ENCODE measurements at regions not wholly inside any gene's neighbourhood (a gene's known extent, or its start where the extent isn't known, plus 50 kb on each side); places are given as distances from the start of the nearest gene placed in this dataset.

DNA sequence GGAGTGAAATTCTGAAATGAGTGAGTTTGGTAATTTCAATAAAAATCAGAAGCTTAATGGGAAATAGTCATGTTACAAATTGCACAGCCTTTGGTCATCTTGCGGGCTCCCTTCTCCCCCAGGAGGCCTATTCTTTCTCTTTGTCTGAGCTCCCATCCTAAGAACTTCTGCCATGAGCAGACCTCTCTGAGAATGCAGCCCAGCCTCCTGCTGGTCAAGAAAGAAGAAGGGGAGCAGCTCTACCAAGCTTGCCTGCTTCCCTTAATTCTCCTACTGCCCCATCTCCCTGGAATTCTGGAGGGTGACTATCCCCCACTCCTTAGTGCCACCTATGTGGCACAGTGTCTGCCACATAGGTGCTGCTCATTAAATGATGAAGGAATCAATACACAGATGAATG lies 300.7 kb upstream of the DAB1 start:
- TF ChIP-seq CTCF (IDR thresholded peaks at IDR 0.05; ENCODE audit: control insufficient read depth, extremely low read depth, insufficient read depth) = no peak
- no peak for DNase-seq (ENCODE audit: low read depth)

DNA sequence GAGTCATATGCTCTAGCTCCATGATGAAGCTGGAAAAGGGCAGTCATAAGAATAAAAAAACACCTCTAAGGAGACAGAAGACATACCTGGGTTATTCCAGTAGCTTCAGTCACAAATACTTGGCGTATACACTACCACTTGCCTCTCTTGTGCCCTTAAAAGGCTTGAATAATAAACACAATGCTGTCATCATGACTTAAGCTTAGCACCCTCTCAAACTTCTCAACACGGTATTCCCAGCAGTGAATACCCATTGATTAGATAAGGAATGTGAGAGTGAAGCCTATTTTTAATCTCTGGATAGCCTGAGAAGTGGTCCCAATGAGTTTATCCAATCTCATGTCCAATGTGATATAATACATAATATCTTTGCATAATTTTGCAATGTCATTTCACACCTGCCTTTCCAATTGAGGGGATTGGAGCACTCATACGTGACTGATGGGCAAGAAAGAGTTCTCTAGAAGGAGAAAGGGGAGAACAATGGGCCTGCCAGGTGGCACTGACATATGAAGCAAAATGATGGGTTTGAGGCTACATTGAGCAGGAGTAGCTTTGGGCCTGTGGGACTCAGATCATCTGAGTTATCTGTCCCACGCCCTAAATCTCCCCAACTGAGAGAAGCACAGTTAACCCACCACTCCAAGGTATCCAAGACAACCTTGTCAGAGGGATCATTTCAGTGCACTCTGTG lies 298.6 kb upstream of the DAB1 start:
- H3K4me3 ChIP-seq (ENCODE audit: low read depth, low read length) = no peak overlapping the region
- no peak for DNase-seq (ENCODE audit: low read depth)
- TF ChIP-seq CTCF (IDR thresholded peaks at IDR 0.05; ENCODE audit: control insufficient read depth, extremely low read depth, insufficient read depth) = no peak

More for the DNA sequence above, 300.7 kb upstream of the DAB1 start:
- no peak overlapping the region for H3K4me3 ChIP-seq (ENCODE audit: low read depth, low read length)

DNA sequence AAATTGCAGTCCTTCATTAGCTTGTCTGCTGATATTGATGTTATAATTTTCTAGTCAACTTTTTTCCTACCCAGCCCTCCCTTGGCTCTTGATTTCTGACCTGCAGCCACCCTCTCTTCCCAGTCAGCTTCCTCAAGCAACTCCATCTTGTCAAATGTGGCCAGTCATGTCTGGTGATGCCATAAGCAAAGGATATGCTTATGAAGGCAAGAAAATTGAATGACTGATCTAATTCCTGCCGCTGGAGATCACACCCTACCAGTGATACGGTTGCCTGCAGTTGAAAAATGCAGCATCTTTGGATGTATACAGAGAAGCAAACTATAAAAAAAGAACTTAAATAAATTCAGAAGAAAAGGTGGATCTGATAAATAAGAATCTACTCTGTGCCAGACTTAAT lies 297.1 kb upstream of the DAB1 start:
- H3K4me3 ChIP-seq (ENCODE audit: low read depth, low read length) = no peak overlapping the region
- no peak for TF ChIP-seq CTCF (IDR thresholded peaks at IDR 0.05; ENCODE audit: control insufficient read depth, extremely low read depth, insufficient read depth)
- no peak for DNase-seq (ENCODE audit: low read depth)

GRCh38 chr1:57719274-57719673 lies 295.4 kb upstream of the DAB1 start:
- TF ChIP-seq CTCF (IDR thresholded peaks at IDR 0.05; ENCODE audit: control insufficient read depth, extremely low read depth, insufficient read depth) = no peak
- no peak for DNase-seq (ENCODE audit: low read depth)

GRCh38 chr1:57713501-57713900 lies 289.6 kb upstream of the DAB1 start:
- TF ChIP-seq CTCF (IDR thresholded peaks at IDR 0.05; ENCODE audit: control insufficient read depth, extremely low read depth, insufficient read depth) = no peak
- no peak overlapping the region for H3K4me3 ChIP-seq (ENCODE audit: low read depth, low read length)
- no peak for DNase-seq (ENCODE audit: low read depth)

More at GRCh38 chr1:57719274-57719673, 295.4 kb upstream of the DAB1 start:
- H3K4me3 ChIP-seq (ENCODE audit: low read depth, low read length) = no peak overlapping the region

DNA sequence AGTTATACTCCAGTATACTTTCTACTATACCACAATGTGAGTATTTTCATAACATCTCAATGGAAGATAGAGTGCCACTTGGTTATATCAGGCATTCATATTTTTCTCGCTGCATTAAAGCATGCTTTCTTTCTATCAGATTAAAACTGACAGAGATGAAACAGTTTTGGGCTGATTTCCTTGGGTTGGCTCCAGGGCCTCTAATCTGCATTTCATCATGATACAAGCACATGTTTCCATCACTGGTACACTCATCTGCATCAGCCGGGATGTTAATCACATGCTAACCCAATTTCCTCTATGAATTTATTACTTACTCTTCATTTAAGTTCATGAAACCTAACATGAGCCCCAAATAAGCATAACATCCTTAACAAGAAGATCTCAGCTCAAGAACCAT lies 289.0 kb upstream of the DAB1 start:
- DNase-seq (ENCODE audit: low read depth) = no peak
- H3K4me3 ChIP-seq (ENCODE audit: low read depth, low read length) = no peak overlapping the region
- no peak for TF ChIP-seq CTCF (IDR thresholded peaks at IDR 0.05; ENCODE audit: control insufficient read depth, extremely low read depth, insufficient read depth)

DNA sequence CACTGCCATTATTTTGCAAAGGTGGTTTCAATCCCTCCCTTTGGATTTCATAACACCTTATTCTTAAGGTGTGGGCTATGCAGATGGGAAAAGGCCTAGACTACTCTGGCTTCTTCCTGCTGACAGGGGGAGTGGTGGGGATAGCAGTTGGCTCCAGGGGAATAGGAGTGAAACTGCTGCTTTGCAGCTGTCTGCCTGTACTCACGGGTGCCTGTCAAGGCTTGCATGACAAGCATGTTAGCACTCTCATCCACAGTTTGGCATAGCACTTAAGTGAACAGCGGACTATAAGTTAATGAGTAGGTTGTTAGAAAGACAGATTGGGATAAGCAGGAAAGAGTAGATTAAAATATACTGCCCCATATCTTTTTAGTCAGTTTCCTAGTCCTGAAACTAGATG lies 287.5 kb upstream of the DAB1 start:
- no peak for TF ChIP-seq CTCF (IDR thresholded peaks at IDR 0.05; ENCODE audit: control insufficient read depth, extremely low read depth, insufficient read depth)
- DNase-seq (ENCODE audit: low read depth) = no peak

More for the DNA sequence above, 287.5 kb upstream of the DAB1 start:
- no peak overlapping the region for H3K4me3 ChIP-seq (ENCODE audit: low read depth, low read length)

All from LNCaP clone FGC (cell line).